Ovary (tissue), 7 donors: ENCODE measurements at regions not wholly inside any gene's neighbourhood (a gene's known extent, or its start where the extent isn't known, plus 50 kb on each side); places are given as distances from the start of the nearest gene placed in this dataset.

ENCODE experiments used
- DNase-seq, 5 donors: peaks; one replicate each; pipeline ENCODE4 v3.0.0-alpha.2; 2019 to 2020
- H3K27ac ChIP-seq, 2 donors: fragments of 200-600 bp; one replicate each; pipeline versions ENCODE4 v1.5.1 to v1.8.0; 2019 to 2022
- H3K27me3 ChIP-seq: fragments of 200-600 bp; one replicate; pipeline ENCODE4 v1.8.0; 2022
- H3K36me3 ChIP-seq: fragments of 200-600 bp; sonication (generic); one replicate; pipeline ENCODE4 v1.5.1; 2019
- H3K4me1 ChIP-seq: one replicate; pipeline ENCODE4 v1.8.1; 2013; ENCODE audit warnings: mild to moderate bottlenecking, moderate library complexity; ENCODE audit not compliant: insufficient read depth
- H3K4me3 ChIP-seq: fragments of 200-600 bp; sonication (generic); one replicate; pipeline ENCODE4 v1.5.1; 2017
- H3K9me3 ChIP-seq, 2 donors: fragments of 200-600 bp in 1 of 2; sonication (generic) in 1 of 2; one replicate each; pipeline versions ENCODE4 v1.5.1 to v1.8.1; 2013 to 2019; ENCODE audit warnings: mild to moderate bottlenecking in 1 of 2, moderate library complexity in 1 of 2
- EP300 ChIP-seq: sonication (generic); formaldehyde crosslinking; IDR thresholded peaks from one replicate; pipeline ENCODE4 v1.6.1; 2017; ENCODE audit warnings: antibody characterized with exemption
- POLR2A ChIP-seq: fragments of 450-650 bp; IDR thresholded peaks from one replicate; pipeline ENCODE4 v1.6.1; 2017; ENCODE audit warnings: antibody characterized with exemption, mild to moderate bottlenecking, moderate library complexity
- WGBS, 3 donors: extraction: QIAGEN DNeasy Blood & Tissue Kit in 1 of 3; methylation state at CpG; one replicate each; pipeline versions ENCODE4 v1.1.5 to v1.1.7; 2013 to 2017; 5-methylcytosine and 5-hydroxymethylcytosine counted together
- intact Hi-C, 4 donors: fragments of 100-400 bp; cut with DNase I; formaldehyde crosslinking; loops; one replicate each; pipeline versions ENCODE4 v1.11.0 to v1.15.1; 2022 to 2023
- TF ChIP-seq, protein P1 (sequence below), 3 donors: fragments of 450-650 bp in 2 of 3; fragments of 200-600 bp in 1 of 3; IDR thresholded peaks; one replicate each; pipeline versions ENCODE4 v1.5.1 to v1.8.0; 2016 to 2022; ENCODE audit warnings: antibody characterized with exemption in 3 of 3, mild to moderate bottlenecking in 1 of 3
- donor health status: DM: no; HTN: no; CAD: no; lungs with moderate emphysema.
- donor health status: DM: no; HTN: no; CAD: no.
- donor health status: Bipolar disorder and iron deficiency.
- donor health status: DM: no; HTN: no; CAD: no.
- donor health status: DM: yes; HTN: yes; CAD: no.

DNA sequence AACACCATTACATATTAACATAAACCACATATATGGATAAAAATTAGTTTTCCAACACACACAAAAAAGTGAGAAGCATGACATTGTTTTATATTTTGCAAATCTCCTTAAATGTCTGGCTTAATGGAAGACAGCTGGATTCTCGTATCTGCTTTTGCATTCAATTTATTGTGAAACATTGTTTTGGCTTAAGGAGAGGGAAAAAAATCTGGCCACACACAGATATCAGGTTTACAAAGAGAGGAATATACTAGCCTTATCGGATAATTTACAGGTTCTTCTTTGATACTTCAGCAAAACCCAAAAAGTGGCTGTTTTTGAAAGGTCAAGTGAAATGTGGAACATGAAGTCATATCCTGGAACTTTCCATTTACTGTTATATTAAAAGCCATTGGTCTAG is 523.5 kb upstream of the ARGLU1 start:
- H3K4me3 ChIP-seq = no peak overlapping the region
- intact Hi-C loops = no loop called here
- no peak for DNase-seq
- H3K27me3 ChIP-seq = no peaks in the 10 kb centered on the region
- H3K4me1 ChIP-seq = no peaks in the 10 kb centered on the region
- TF ChIP-seq POLR2A (no peak), EP300 (no peak)
- TF ChIP-seq, protein P1, sequence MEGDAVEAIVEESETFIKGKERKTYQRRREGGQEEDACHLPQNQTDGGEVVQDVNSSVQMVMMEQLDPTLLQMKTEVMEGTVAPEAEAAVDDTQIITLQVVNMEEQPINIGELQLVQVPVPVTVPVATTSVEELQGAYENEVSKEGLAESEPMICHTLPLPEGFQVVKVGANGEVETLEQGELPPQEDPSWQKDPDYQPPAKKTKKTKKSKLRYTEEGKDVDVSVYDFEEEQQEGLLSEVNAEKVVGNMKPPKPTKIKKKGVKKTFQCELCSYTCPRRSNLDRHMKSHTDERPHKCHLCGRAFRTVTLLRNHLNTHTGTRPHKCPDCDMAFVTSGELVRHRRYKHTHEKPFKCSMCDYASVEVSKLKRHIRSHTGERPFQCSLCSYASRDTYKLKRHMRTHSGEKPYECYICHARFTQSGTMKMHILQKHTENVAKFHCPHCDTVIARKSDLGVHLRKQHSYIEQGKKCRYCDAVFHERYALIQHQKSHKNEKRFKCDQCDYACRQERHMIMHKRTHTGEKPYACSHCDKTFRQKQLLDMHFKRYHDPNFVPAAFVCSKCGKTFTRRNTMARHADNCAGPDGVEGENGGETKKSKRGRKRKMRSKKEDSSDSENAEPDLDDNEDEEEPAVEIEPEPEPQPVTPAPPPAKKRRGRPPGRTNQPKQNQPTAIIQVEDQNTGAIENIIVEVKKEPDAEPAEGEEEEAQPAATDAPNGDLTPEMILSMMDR (IDR thresholded peaks at IDR 0.05) = no peak
- WGBS, 3 donors = 14 to 22% (median 16%) methylated on average over 2 of the region's 2 CpGs
- H3K9me3 ChIP-seq = no peaks in the 10 kb centered on the region
- H3K27ac ChIP-seq = no peak overlapping the region
- no peaks in the 10 kb centered on the region for H3K36me3 ChIP-seq

DNA sequence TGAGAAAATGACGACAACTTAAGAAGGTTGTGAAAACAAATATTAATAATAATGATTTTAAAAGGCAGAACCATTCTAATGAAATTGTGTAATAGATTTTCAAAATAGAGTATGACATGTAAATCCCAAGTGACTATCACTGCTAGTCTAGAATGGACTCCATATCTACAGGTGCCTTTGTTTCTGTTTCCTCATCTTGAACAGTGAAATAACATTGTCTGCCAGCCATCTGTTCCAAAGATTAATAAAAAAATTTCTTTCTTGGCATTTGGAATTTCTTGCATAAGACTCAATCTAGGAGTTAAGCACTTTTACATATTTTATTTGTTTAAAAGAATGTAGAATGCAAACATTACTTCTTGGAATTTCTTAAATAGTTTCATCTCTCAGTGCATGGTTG is 520.1 kb upstream of the ARGLU1 start:
- no peak for TF ChIP-seq POLR2A
- TF ChIP-seq EP300 = no peak
- intact Hi-C loops = no loop called here
- WGBS, 3 donors = 8 to 28% (median 14%) methylated on average over 1 of the region's 1 CpG

DNA sequence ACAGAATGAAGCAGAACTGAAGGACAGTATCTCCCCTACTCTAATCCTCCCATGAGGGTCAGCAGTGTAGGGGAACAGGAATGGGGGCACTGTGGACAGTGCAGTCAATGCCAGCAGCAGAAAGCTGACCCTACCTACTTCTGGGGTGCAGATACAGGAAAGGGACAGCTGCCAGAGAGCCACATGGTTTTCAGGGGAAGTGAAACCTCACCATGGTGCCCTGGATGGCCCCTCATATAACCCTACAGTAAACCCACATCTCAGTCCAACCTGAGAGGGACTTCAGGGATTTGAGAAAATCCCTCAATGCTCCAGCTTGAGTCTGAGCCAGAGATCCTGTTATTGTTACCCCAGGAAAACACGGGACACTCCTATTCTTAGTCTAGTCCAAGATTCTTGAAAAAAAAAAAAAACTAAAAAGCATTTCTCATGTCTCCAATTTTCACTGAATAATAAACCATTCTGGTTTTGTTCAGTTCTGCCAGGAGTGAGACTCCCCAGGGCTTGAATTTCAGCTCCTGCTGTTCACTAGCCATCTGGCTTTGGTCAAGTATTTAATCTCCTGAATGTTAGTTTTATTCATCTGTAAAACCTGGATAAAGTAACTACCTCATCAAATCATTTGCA is 511.6 kb upstream of the ARGLU1 start:
- Histone ChIP-seq H3K4me3 (no peak overlapping the region), H3K27ac (no peak overlapping the region), H3K27me3 (no peaks in the 10 kb centered on the region), H3K4me1 (no peaks in the 10 kb centered on the region), H3K36me3 (no peaks in the 10 kb centered on the region), H3K9me3 (no peaks in the 10 kb centered on the region)
- DNase-seq = no peak
- intact Hi-C loops = no loop called here
- 0 to 2% (median 2%) methylated on average over 1 of the region's 1 CpG for WGBS, 3 donors
- TF ChIP-seq POLR2A = no peak
- TF ChIP-seq, protein P1 (IDR thresholded peaks at IDR 0.05) = no peak
- TF ChIP-seq EP300 = no peak

More for the DNA sequence above, 520.1 kb upstream of the ARGLU1 start:
- Histone ChIP-seq H3K36me3 (no peaks in the 10 kb centered on the region), H3K27me3 (no peaks in the 10 kb centered on the region), H3K4me1 (no peaks in the 10 kb centered on the region), H3K9me3 (no peaks in the 10 kb centered on the region), H3K27ac (no peak overlapping the region), H3K4me3 (no peak overlapping the region)
- DNase-seq = no peak

DNA sequence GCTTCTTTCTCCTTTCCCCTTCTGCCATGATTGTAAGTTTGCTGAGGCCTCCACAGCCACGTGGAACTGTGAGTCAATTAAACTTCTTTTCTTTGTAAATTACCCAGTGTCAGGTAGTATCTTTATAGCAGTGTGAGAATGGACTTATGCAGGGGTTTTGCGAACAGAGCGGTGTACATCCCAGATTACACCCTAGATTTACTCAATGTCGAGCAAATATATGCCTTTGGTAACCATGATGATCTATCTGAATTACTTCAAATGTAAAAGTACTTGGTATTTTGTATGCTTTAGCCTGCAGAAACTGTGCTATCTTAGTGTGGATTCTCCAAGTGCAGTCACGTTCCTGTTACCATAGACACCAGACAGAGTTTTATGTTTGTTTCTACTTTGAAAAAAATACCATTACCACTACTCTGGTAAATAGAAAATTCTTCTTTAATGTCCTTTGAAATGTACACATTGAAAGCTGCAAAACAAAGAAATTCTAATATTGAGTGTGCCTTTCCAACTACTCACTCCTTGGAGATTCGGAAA is 510.4 kb upstream of the ARGLU1 start:
- no peaks in the 10 kb centered on the region for H3K4me1 ChIP-seq
- no peak overlapping the region for H3K4me3 ChIP-seq
- no peak for TF ChIP-seq POLR2A
- no peak for TF ChIP-seq EP300
- TF ChIP-seq, protein P1 (IDR thresholded peaks at IDR 0.05) = no peak
- no peaks in the 10 kb centered on the region for H3K27me3 ChIP-seq
- no peak for DNase-seq
- intact Hi-C loops = no loop called here
- no peaks in the 10 kb centered on the region for H3K9me3 ChIP-seq
- 65 to 73% (median 66%) methylated on average over 6 of the region's 6 CpGs for WGBS, 3 donors
- no peak overlapping the region for H3K27ac ChIP-seq
- no peaks in the 10 kb centered on the region for H3K36me3 ChIP-seq

DNA sequence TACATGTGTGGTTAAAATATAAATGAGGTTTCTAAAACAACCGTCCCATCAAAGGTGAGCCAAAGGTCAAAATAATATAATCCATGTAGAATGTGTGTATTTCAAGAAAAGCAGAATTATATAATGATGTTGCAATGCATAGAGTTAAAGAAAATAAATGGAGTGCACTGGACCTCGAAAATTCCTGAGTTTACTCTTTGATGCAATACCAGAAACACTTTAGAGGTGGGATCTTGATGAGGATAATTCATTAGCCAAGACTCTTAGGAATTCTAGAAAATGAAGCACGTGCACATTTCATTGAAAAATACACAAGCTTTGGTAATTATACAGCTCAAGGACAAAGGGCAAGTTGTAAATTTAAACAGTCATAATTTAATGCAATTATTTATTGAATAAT is 508.9 kb upstream of the ARGLU1 start:
- no peaks in the 10 kb centered on the region for H3K27me3 ChIP-seq
- intact Hi-C loops = no loop called here
- DNase-seq = no peak
- H3K4me3 ChIP-seq = no peak overlapping the region
- H3K27ac ChIP-seq = no peak overlapping the region
- TF ChIP-seq EP300 (no peak), POLR2A (no peak)
- TF ChIP-seq, protein P1 (IDR thresholded peaks at IDR 0.05) = no peak
- H3K9me3 ChIP-seq = no peaks in the 10 kb centered on the region
- no peaks in the 10 kb centered on the region for H3K36me3 ChIP-seq
- H3K4me1 ChIP-seq = no peaks in the 10 kb centered on the region
- WGBS, 3 donors = 71 to 78% (median 71%) methylated on average over 3 of the region's 3 CpGs
